H1 (cell line): ENCODE measurements at regions not wholly inside any gene's neighbourhood (a gene's known extent, or its start where the extent isn't known, plus 50 kb on each side); places are given as distances from the start of the nearest gene placed in this dataset.

Source experiments
- CTCF ChIA-PET: fragments of 300-600 bp; sonication (Branson Sonifier 250); formaldehyde crosslinking; loops from one replicate; lab custom pipeline; 2021; ENCODE audit not compliant: partially characterized antibody; lab: Charles Lee
- POLR2A ChIA-PET: fragments of 300-600 bp; sonication (Branson Sonifier 250); formaldehyde crosslinking; loops from one replicate; lab custom pipeline; 2021; ENCODE audit warnings: inconsistent platforms; ENCODE audit not compliant: partially characterized antibody; lab: Charles Lee
- DNase-seq, 2 experiments: peaks; one replicate each; pipeline versions ENCODE4 v3.0.0 to v3.0.0-alpha.2; 2010 to 2022; ENCODE audit warnings: low spot score in 2 of 2, low read depth in 1 of 2, mixed read lengths in 1 of 2
- FAIRE-seq: peaks from 2 replicates; lab custom pipeline; 2011; peaks lifted over from hg19 to GRCh38; lab: Jason Lieb, UNC
- H2AFZ ChIP-seq: 2 replicates; pipeline ENCODE4 v1.8.1; 2012; ENCODE audit warnings: low read length, inconsistent platforms
- H2AK5ac ChIP-seq: 2 replicates; pipeline ENCODE4 v1.6.1; 2013; ENCODE audit warnings: low read depth, low read length
- H2BK120ac ChIP-seq: replicated peaks from 2 replicates; pipeline ENCODE3; 2013; ENCODE audit warnings: low read depth, low read length, inconsistent platforms
- H2BK12ac ChIP-seq: 2 replicates; pipeline ENCODE4 v1.6.1; 2013; ENCODE audit warnings: low read depth, low read length
- H2BK15ac ChIP-seq: 2 replicates; pipeline ENCODE4 v1.6.1; 2013; ENCODE audit warnings: low read length
- H2BK20ac ChIP-seq: 2 replicates; pipeline ENCODE4 v1.6.1; 2013; ENCODE audit warnings: low read length
- H2BK5ac ChIP-seq: 2 replicates; pipeline ENCODE4 v1.6.1; 2013; ENCODE audit warnings: low read depth, low read length
- H3K14ac ChIP-seq: 2 replicates; pipeline ENCODE4 v1.6.1; 2013; ENCODE audit warnings: inconsistent platforms; ENCODE audit not compliant: insufficient read length
- H3K18ac ChIP-seq: 2 replicates; pipeline ENCODE4 v1.6.1; 2013; ENCODE audit warnings: low read length; ENCODE audit errors: extremely low read depth
- H3K23ac ChIP-seq: 2 replicates; pipeline ENCODE4 v1.6.1; 2013; ENCODE audit warnings: inconsistent platforms; ENCODE audit not compliant: insufficient read length
- H3K23me2 ChIP-seq: 2 replicates; pipeline ENCODE4 v1.6.1; 2013; ENCODE audit warnings: low read depth, low read length
- H3K27ac ChIP-seq: 2 replicates; pipeline ENCODE4 v1.6.1; 2011; ENCODE audit warnings: low read depth, low read length, inconsistent platforms
- H3K27me3 ChIP-seq, 4 experiments: replicated peaks in 1 of 4; 1 replicate in 1 of 4; 2 replicates in 3 of 4; pipeline versions ENCODE4 v1.6.1 to v1.8.1; 2011 to 2013; ENCODE audit warnings: low read length in 3 of 4, mild to moderate bottlenecking in 3 of 4, inconsistent platforms in 2 of 4, mixed read lengths in 2 of 4, moderate library complexity in 1 of 4; ENCODE audit not compliant: control insufficient read depth in 3 of 4, insufficient read depth in 3 of 4; ENCODE audit errors: extremely low read depth in 1 of 4
- H3K36me3 ChIP-seq, 4 experiments: 2 replicates each; pipeline versions ENCODE4 v1.6.1 to v1.8.1; 2011 to 2013; ENCODE audit warnings: mild to moderate bottlenecking in 4 of 4, low read length in 3 of 4, moderate library complexity in 2 of 4, control low read depth in 1 of 4, inconsistent platforms in 1 of 4; ENCODE audit not compliant: insufficient read depth in 4 of 4, control insufficient read depth in 2 of 4
- H3K4ac ChIP-seq: replicated peaks from 2 replicates; pipeline ENCODE3; 2013; ENCODE audit warnings: low read length, low read depth, mixed read lengths, inconsistent platforms; ENCODE audit not compliant: insufficient read length
- H3K4me1 ChIP-seq, 4 experiments: replicated peaks in 1 of 4; 1 replicate in 1 of 4; 2 replicates in 3 of 4; pipeline versions ENCODE4 v1.6.1 to v1.8.1; 2011 to 2013; ENCODE audit warnings: low read length in 3 of 4, inconsistent platforms in 2 of 4, mixed read lengths in 1 of 4; ENCODE audit not compliant: insufficient read depth in 4 of 4, control insufficient read depth in 3 of 4
- H3K4me2 ChIP-seq, 2 experiments: 2 replicates each; pipeline versions ENCODE4 v1.6.1 to v1.8.1; 2011 to 2013; ENCODE audit warnings: low read depth in 2 of 2, low read length in 2 of 2, control low read depth in 1 of 2, inconsistent platforms in 1 of 2, mild to moderate bottlenecking in 1 of 2; ENCODE audit not compliant: insufficient read depth in 1 of 2
- H3K4me3 ChIP-seq, 4 experiments: fragments of 200-600, 300-600 bp in 1 of 4; sonication (generic), shearing (Covaris generic), sonication (Bioruptor Twin) in 1 of 4; 2 replicates each; pipeline versions ENCODE4 v1.5.1 to v1.8.1; 2011 to 2016; ENCODE audit warnings: low read length in 4 of 4, low read depth in 3 of 4, control low read depth in 2 of 4, inconsistent platforms in 2 of 4, mild to moderate bottlenecking in 2 of 4, mixed read lengths in 1 of 4, moderate library complexity in 1 of 4; ENCODE audit not compliant: insufficient read depth in 2 of 4; ENCODE audit errors: extremely low read depth in 1 of 4
- H3K56ac ChIP-seq: replicated peaks from 2 replicates; pipeline ENCODE3; 2013; ENCODE audit warnings: low read depth, mild to moderate bottlenecking, mixed read lengths, low read length, inconsistent platforms; ENCODE audit not compliant: insufficient read length
- H3K79me1 ChIP-seq: 2 replicates; pipeline ENCODE4 v1.6.1; 2013; ENCODE audit warnings: low read depth, low read length, control low read depth
- H3K79me2 ChIP-seq, 2 experiments: 2 replicates each; pipeline versions ENCODE4 v1.6.1 to v1.8.1; 2012 to 2013; ENCODE audit warnings: low read length in 2 of 2, mild to moderate bottlenecking in 2 of 2, inconsistent platforms in 1 of 2; ENCODE audit not compliant: insufficient read depth in 2 of 2, control insufficient read depth in 1 of 2
- H3K9ac ChIP-seq, 4 experiments: replicated peaks in 1 of 4; 1 replicate in 1 of 4; 2 replicates in 3 of 4; pipeline versions ENCODE4 v1.6.1 to v1.8.1; 2011 to 2013; ENCODE audit warnings: low read depth in 3 of 4, low read length in 3 of 4, control low read depth in 2 of 4, mild to moderate bottlenecking in 2 of 4, moderate library complexity in 2 of 4, inconsistent platforms in 1 of 4; ENCODE audit errors: extremely low read depth in 1 of 4
- H3K9me3 ChIP-seq, 2 experiments: 2 replicates each; pipeline versions ENCODE4 v1.6.1 to v1.8.1; 2012 to 2013; ENCODE audit warnings: mild to moderate bottlenecking in 2 of 2, moderate library complexity in 2 of 2, control low read depth in 1 of 2, inconsistent platforms in 1 of 2, low read depth in 1 of 2, low read length in 1 of 2, mixed read lengths in 1 of 2; ENCODE audit not compliant: insufficient read depth in 2 of 2
- H4K20me1 ChIP-seq, 2 experiments: replicated peaks in 1 of 2; 2 replicates each; pipeline versions ENCODE3 to v1.8.1; 2011 to 2013; ENCODE audit warnings: inconsistent platforms in 2 of 2, low read length in 2 of 2, mild to moderate bottlenecking in 1 of 2; ENCODE audit not compliant: insufficient read depth in 2 of 2, control insufficient read depth in 1 of 2
- H4K5ac ChIP-seq: 2 replicates; pipeline ENCODE4 v1.6.1; 2013; ENCODE audit warnings: low read length, low read depth, mixed read lengths, inconsistent platforms; ENCODE audit not compliant: insufficient read length
- H4K8ac ChIP-seq: 2 replicates; pipeline ENCODE4 v1.8.0; 2013; ENCODE audit warnings: mild to moderate bottlenecking, moderate library complexity, low read length, inconsistent platforms; ENCODE audit not compliant: insufficient read depth; ENCODE audit errors: extremely low read depth
- H4K91ac ChIP-seq: replicated peaks from 2 replicates; pipeline ENCODE3; 2013; ENCODE audit warnings: low read length, mixed read lengths, inconsistent platforms; ENCODE audit not compliant: insufficient read length
- RBBP5 ChIP-seq: IDR thresholded peaks from 2 replicates; pipeline ENCODE4 v1.7.1; 2012; ENCODE audit warnings: low read depth, mild to moderate bottlenecking, inconsistent platforms, low read length, moderate library complexity, borderline replicate concordance
- SP1 ChIP-seq: IDR thresholded peaks from 2 replicates; pipeline ENCODE4 v1.6.1; 2011; ENCODE audit warnings: low read depth, low read length
- WGBS, 2 experiments: shearing (Covaris generic) in 1 of 2; methylation state at CpG; one replicate each; pipeline versions ENCODE4 v1.1.6 to v1.1.7; 2013 to 2015; ENCODE audit warnings: low lambda C conversion rate in 2 of 2, mixed read lengths in 2 of 2, inconsistent platforms in 1 of 2, low coverage in 1 of 2, missing lambda C conversion rate in 1 of 2; ENCODE audit not compliant: insufficient replicate concordance in 2 of 2, insufficient coverage in 1 of 2, insufficient read length in 1 of 2; ENCODE audit errors: extremely low coverage in 1 of 2, missing lambda C conversion rate in 1 of 2; 5-methylcytosine and 5-hydroxymethylcytosine counted together

GRCh38 chr1:29633771-29634170 is 397.4 kb downstream of the PTPRU start:
- H4K91ac ChIP-seq = no peak overlapping the region
- POLR2A ChIA-PET = no interaction called here
- H3K9me3 ChIP-seq = no peaks in the 10 kb centered on the region
- H3K4me3 ChIP-seq = no peak overlapping the region
- no peaks in the 10 kb centered on the region for H3K23me2 ChIP-seq
- no peaks in the 10 kb centered on the region for H3K79me1 ChIP-seq
- 82% methylated on average over 4 of the region's 4 CpGs; no CpG with 5 or more reads in 1 of the 2 experiments for WGBS, 2 experiments
- no peak overlapping the region for H3K4ac ChIP-seq
- DNase-seq = no peak
- H3K23ac ChIP-seq = no peak overlapping the region
- no peaks in the 10 kb centered on the region for H3K27me3 ChIP-seq
- H4K20me1 ChIP-seq = no peaks in the 10 kb centered on the region
- H2AK5ac ChIP-seq = no peak overlapping the region
- no peak overlapping the region for H3K18ac ChIP-seq
- no peak overlapping the region for H2BK5ac ChIP-seq
- no peak for FAIRE-seq
- H3K4me1 ChIP-seq = no peaks in the 10 kb centered on the region; a peak in 1 of 7 replicates
- no peak overlapping the region for H3K56ac ChIP-seq
- H2BK20ac ChIP-seq = no peak overlapping the region
- no peak overlapping the region for H2AFZ ChIP-seq
- no peak overlapping the region for H2BK15ac ChIP-seq
- no peak overlapping the region for H3K9ac ChIP-seq
- no peak overlapping the region for H4K5ac ChIP-seq
- H3K36me3 ChIP-seq = no peaks in the 10 kb centered on the region
- no peak overlapping the region for H3K14ac ChIP-seq
- H3K27ac ChIP-seq = no peak overlapping the region
- no peak overlapping the region for H4K8ac ChIP-seq
- CTCF ChIA-PET = interaction anchor here (0.8 to 1.8 kb wide), 4 partner anchors 9 to 238 kb away, joined by 3 to 7 read pairs (median 4); no protein-coding TSS in a partner anchor
- no peak overlapping the region for H2BK12ac ChIP-seq
- H3K79me2 ChIP-seq = no peaks in the 10 kb centered on the region
- H3K4me2 ChIP-seq = no peak overlapping the region
- no peak overlapping the region for H2BK120ac ChIP-seq
- no peak for TF ChIP-seq RBBP5
- no peak for TF ChIP-seq SP1
